HG03469 (cell line): ENCODE measurements at regions not wholly inside any gene's neighbourhood (a gene's known extent, or its start where the extent isn't known, plus 50 kb on each side); places are given as distances from the start of the nearest gene placed in this dataset.
"Not testable (repeated sequence)": the region's sequence is repeated elsewhere in the genome, so short reads cannot be mapped to it uniquely, and the experiment has no call there.

Experiments used
- ATAC-seq: cut with Tn5 transposase; IDR thresholded peaks from one replicate; pipeline ENCODE4 v1.9.1; 2021; ENCODE audit warnings: mild to moderate bottlenecking, moderate library complexity, moderate number of reproducible peaks; ENCODE audit not compliant: unreplicated experiment

DNA sequence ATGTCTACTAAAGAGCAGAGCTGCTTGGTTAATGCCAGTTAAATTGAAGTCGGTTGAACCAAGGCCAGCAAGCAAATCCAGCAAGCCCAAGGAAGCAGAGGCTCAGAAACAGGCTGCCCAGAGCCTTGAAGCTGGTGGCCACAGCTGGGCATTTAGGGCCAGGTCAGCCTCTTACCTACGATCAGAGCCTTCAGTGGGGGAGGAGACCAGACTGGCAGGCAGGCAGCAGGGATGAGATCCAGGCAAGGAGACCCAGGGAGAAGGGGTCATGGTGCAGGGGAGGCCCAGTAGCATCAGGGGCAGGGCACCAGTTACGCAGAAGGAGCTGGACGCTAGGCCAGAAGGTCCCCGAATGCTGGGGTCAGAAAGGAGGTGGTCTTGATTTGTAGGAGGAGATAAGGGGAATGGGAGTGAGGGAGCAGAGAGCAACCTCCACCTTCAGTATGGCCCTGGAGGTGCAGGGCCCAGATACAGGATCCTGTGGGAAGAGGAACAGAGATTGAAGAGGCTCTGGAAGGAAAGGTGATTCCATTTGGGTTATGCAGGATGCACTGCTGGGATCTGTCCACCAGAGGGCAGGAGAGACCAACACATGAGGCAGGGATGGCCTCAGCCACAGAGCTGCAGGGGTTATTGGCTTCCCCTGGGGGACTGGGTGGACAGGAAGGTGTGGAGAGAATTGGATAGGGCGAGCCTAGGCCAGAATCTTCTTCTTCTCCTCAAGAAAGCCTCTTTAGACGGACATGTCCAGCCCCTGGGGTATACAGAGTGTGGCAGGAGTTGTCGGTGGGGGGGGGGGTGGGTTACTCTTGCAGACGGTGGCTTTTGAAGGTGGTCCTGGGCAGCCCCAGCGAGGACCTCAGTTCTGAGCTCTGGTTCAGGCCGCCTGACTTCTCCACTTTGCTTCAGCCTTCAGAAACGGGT is 132.6 kb upstream of the PODXL start:
- ATAC-seq = no peak

DNA sequence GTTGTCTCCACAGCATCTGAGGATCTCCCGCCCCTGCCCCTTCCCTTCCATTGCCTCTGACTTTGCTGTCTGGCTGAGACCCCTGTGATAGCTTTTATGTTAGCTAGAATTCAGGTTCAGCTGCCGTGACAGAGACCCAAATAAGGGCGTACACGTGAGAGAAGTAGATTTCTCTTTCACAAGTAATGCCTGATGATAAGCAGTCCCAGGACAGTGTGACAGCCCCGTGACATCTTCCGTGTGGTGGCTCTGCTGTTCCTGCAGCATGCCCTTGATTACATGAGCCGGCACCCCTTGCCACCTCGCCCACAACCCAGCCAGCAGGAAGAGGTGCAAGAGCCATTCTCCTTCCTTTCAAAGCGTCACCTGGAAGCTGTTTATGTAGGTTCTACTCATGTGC is 130.9 kb upstream of the PODXL start:
- ATAC-seq = no peak

DNA sequence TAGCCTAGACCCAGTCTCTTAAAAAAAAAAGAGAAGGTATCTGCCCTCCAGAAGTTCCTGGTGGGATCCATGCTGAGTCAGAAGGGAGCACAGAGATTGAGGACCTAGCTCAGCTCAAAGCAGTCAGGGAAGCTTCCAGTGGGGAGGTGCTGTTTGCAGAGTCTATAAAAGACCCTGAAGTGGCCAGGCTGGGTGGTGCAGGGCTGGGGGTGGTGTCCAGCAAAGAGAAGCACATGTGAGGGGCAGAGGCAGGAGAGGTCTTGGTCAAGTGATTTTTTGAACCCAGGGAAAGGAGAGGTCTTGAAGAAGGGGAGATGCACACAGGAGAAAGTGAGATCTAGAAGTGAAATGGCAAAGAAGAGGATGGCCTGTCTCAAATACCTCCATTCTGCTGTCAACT is 130.4 kb upstream of the PODXL start:
- ATAC-seq = no peak

DNA sequence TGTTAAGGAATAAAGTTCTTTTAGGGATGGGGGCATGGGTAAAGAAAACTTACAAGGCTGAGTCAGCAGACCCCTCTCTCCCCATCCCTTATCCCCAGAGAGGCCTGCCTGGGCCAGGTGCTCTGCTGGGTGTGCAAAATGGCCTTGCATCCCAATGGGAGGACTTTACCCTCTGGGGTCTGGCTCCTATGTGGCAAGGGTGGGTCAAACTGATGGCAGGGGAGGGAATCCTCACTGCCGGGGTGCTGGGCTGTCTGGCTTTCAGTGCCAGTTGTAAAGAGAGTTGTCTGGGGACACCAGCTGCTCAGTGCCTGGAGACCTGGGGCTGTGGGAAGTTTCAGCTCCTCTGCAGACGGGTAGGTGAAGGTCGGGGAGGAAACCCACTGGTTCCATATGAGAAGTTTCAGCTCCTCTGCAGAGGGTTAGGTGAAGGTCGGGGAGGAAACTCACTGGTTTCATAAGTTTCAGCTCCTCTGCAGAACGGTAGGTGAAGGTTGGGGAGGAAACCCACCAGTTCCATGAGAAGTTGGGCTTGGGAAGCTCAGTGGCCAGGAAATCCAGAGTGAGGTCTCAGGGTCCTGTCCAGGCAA is 127.2 kb upstream of the PODXL start:
- no peak for ATAC-seq

DNA sequence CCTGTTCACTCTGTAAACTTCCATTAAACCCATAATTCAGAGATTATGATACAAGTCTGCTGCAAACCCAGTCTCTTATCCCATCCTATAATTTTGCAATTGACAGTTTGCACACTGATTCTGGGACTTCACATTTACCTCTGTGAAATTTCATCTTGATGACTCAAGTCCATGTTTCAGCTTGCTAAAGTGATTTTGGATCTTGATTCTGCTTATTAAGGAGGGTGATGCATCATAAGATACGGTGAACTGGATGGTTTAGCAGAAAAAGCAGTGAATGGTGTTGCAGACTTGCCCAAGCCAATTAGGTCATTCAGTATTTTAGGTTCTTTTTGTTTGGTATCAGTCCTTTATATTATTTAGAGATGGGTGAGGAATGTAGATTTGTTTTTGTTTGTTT is 125.5 kb upstream of the PODXL start:
- ATAC-seq = no peak

DNA sequence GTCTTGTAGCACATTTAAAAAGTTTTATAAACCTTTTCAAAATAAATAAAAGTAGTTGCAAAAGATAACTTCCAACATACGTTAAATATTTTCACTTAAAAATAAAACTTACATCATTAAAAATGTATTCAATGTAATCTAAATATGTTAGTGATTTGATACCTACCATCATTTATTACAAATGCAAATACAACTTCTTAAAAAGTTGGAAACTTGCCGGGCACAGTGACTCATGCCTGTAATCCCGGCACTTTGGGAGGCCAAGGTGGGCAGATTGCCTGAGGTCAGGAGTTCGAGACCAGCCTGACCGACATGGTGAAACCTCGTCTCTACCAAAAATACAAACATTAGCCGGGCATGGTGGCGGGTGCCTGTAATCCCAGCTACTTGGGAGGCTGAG is 122.6 kb upstream of the PODXL start:
- not testable (repeated sequence) for ATAC-seq

DNA sequence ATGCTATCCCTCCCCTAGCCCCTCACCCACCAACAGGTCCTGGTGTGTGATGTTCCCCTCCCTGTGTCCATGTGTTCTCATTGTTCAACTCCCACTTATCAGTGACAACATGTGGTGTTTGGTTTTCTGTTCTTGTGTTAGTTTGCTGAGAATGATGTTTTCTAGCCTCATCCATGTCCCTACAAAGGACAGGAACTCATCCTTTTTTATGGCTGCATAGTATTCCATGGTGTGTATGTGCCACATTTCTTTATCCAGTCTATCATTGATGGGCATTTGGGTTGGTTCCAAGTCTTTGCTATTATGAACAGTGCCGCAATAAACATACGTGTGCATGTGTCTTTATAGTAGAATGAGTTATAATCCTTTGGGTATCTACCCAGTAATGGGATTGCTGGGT is 120.4 kb upstream of the PODXL start:
- not testable (repeated sequence) for ATAC-seq

DNA sequence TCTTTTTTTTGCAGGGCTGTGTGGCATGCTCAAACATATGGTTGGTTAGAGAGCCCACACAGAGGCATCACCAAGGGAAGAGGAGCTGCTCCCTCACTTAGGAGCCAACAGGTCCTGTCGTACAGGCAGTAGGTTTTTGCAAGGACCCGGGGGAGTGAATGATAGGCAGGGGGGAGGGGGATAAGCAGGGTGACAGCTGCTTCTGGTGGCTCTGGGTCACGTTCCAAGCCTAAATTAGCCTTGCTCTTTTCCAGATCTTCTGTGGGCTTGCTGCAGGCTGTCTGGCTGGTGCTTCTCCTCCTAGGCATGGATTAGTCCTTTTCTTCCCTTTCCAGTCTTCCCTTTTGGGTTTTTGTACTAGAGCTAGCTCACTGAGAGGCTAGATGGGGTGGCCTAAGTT is 117.7 kb upstream of the PODXL start:
- no peak for ATAC-seq

DNA sequence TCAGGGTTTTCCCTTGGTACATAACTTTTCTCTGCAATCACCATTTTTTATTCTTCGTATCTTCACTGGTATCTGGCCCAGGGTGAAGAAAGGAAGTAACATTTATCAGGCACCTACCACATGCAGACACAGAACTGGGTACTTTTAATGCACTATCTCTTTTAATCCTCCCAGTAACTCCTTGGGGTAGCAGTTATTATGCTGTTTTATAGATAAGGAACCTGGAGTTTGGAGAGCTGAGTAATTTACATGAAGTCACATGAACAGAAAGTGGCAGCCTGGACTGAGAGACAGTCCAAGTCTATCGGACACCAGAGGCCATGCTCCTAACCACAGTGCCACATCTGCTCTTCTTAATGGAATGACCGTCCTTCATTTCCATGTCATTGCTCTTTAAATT is 117.1 kb upstream of the PODXL start:
- no peak for ATAC-seq

DNA sequence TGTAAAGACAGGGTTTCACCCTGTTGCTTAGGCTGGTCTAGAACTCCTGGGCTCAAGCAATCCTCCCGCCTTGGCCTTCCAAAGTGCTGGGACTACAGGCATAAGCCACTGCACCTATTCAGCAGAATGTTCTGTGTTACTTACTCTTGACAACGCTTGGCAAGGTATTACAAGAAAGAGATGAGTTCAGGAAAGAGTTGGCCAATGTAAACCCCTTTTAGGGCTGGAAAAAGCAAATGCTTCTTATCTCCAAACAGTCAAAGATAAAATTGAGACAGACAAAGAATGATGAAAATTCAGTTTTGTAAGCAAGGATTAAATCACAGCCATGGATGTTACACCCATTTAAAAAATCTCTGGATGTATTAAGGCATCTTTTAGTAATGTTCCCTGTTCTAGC is 114.0 kb upstream of the PODXL start:
- no peak for ATAC-seq

DNA sequence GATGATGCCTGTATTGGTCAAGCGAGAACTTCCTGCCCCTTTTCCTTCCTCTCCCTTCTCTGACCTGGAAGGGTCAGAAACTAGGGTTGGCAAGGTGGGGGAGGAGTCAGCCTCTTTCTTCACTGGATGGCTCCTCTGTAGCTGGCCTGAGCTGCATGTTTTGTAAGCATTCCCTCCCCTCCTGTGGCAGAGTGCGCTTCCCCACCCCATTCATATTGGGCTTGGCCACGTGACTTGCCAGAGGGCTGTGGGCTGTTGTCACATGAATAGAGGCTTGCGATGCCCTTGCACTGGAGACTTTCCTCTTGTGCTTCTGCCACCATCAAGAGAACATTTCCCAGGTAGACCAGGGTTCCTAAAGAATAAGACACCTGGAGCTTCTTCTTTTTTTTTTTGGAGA is 111.3 kb upstream of the PODXL start:
- no peak for ATAC-seq

DNA sequence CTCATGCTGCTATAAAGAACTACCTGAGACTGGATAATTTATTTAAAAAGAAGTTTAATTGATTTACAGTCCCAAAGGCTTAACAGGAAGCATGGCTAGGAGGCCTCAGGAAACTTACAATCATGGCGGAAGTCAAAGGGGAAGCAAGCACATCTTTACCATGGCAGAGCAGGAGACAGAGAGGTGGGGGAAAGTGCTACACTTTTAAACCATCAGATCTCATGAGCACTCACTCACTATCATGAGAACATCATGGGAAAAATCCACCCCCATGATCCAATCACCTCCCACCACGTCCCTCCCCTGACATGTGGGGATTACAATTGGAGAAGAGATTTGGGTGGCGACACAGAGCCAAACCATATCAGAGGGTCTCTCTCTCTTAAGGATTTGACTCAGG is 108.6 kb upstream of the PODXL start:
- ATAC-seq = no peak

DNA sequence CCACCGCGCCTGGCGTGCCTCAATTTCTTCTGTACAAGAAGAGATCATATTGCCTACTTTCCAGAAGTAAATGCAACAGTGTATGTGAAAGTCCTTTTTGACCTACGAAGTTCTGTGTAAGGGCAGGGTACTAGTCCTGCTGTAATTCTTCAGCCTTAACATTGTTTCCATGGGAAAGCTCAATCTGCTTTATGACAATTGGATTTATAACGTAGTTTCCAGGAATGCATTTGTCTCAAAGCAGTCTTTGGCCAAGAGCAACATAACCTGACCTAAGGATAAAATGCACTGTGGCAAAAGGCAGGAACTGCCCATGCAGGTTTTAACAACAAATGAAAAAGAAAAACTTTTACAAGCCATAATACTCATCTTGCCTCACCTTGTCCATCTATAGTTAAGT is 108.1 kb upstream of the PODXL start:
- ATAC-seq = no peak

DNA sequence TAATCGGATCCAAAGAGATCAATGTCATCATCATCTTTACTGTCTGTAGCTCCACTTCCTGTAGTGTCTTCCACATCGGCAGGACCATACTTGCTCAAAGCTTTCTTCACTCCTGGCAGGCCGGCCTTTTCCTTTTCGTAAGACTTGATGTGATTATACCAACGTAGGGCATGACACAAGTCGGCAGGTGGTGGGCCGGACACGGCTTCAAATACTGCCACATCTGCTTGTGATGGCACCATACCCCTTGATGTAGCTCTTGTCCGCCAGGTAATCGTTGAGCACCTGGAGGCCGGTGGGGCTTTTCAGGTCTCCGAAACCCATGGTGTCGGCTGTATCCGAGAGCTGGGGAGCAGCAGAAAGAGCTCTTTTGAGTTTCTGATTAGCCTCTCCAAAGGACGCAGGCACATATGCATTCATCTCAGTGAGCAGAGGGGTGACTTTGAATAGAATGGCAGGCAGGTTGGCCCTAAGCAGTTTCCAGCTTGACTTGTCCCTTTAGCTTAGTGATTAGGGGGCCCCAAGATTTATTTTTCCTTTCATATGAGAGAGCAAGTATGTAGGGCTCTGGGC is 106.0 kb upstream of the PODXL start:
- ATAC-seq = not testable (repeated sequence)

DNA sequence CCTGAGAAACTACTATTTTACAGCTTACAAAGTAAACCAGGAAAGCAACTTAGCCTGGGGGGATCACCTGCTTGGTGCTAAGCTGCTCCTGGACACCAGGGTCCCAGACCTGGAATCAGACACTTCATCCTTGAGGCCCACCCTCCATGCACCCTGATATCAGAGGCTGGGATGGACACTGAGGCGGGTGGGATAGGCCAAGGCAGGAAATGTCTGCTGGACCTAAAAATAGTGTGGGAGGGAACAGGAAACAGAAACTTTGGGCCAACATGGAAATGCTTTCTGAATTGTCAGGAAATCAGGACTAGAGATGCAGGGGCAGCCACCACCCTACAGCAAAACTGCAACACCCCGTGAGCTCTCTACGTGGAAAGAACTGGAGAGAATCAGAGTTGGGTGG is 101.5 kb upstream of the PODXL start:
- ATAC-seq = no peak

DNA sequence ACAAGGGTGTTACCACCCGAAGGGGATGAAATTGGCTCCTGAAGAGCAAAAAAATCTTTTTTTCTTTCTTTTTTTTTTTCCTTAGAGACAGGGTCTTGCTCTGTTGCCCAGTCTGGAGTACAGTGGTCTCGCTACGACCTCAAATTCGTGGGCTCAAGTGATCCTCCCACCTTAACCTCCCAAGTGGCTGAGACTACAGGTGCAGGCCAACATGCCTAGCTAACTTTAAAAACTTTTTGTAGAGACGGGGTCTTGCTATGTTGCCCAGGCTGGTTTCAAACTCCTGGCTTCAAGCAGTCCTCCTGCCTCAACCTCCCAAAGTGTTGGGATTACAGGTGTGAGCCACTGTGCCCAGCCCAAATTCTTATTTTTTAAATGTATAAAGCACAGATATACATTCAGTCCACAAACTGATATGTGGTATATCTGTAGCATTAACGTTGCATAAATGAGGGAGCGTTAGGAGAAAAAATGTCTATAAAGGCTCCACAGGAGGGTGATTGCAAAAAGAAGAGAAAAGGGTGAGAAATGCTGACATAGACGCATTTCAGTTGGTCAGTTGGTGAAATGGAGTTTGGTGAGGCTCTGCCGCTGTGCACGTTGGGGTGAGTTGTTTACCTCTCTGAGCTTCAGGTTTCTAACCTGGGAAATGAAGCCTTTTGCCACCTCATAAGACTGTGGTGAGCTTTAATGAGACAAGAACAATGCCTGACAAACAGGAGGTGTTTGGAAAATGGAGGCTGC is 100.7 kb upstream of the PODXL start:
- no peak for ATAC-seq

DNA sequence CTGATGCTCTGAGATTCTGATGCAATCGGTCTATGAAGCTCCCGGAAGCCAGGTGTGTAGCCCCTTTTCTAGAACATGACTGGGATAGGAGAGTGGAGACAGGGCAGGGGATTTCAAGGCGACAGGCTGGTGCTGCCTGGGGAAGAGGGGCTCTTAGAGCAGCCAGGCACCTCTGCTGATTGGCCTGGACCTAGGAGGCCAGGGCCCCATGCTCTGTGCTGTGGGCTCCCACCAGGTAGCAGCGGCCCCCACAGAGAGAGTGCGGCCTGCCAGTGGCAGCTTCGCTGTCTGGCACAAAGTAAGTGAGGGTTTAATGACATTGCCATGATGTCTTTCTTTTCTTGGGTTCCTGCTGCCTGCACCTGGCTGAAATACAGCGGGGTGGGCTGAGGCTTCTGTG is 99.4 kb upstream of the PODXL start:
- no peak for ATAC-seq

DNA sequence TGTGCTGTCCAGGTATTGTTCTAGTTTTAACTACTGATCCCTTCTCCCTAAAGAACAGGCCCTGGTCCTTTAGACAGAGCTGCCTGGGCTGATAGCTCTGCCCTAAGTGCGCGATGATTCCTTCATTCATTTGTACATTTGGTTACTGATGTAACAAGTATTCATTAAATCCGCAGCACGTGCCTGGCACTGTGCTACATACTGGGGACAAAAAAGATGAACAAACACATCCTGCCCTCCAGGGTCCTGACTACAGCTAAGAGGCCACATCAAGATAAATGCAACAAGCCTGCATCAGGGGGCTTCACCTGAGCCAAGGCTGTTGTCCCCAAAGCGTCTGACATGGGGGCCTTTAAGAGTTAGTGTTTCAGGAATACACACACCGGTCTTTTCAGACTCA is 99.0 kb upstream of the PODXL start:
- ATAC-seq = no peak

DNA sequence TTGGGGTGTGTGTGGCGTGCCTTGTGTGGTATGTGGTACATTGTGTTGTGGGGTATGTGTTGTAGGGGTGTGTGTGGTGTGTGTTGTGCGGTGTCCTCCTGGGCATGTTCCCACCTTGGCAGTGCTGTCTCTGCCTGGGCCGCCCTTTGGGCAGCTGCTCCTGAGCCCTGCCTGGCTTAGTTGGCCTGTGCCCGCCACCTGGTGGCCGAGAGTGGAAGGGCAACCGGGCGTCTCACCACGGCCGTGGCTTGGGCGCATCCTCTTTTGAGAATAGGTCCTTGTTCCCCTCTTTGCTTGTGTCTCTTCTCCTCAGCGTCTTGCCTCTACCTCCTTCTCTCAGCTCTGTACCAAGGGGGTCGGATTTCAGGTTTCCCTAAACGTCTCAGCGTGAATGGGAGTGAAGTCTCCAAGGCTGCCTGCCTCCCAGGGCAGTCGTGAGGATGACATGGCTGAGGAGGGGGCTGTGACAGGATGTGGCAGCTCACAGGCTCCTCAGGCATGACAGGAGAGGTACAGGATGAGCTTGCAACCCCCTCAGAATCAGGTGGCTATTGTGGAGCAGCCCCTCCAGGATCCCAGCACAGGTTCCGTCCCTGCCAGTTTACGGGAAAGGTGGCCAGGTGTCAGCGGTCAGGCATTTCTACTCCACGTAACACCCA is 98.4 kb upstream of the PODXL start:
- no peak for ATAC-seq

DNA sequence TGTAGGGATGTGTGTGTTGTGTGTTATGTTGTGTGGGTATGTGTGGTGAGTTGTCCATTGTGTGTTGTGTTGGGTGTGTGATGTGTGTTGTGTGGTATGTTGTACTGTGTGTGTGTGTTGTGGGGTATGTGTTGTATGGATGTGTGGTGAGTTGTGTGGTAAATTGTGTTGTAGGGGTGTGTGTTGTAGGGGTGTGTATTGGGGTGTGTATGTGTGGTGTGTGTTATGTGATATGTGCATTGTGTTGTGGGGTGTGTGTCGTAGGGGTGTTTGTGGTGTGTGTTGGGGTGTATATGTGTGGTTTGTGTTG is 97.8 kb upstream of the PODXL start:
- no peak for ATAC-seq
